Stimulated activated CD4-positive, alpha-beta T cell treated with anti-CD3 and anti-CD28 coated beads, Interleukin-1b, Interleukin-23, amount 100 ng/mL, for 4 hours (primary cell): ENCODE measurements at regions not wholly inside any gene's neighbourhood (a gene's known extent, or its start where the extent isn't known, plus 50 kb on each side); places are given as distances from the start of the nearest gene placed in this dataset.
A peak's percentile ranks its signal among the peaks of the same experiment; 100 is the strongest.
"Not testable (repeated sequence)": the region's sequence is repeated elsewhere in the genome, so short reads cannot be mapped to it uniquely, and the experiment has no call there.

Source experiments
- DNase-seq, 2 donors: peaks; one replicate each; pipeline ENCODE4 v3.0.0-alpha.2; 2020; ENCODE audit warnings: low read depth in 2 of 2

DNA sequence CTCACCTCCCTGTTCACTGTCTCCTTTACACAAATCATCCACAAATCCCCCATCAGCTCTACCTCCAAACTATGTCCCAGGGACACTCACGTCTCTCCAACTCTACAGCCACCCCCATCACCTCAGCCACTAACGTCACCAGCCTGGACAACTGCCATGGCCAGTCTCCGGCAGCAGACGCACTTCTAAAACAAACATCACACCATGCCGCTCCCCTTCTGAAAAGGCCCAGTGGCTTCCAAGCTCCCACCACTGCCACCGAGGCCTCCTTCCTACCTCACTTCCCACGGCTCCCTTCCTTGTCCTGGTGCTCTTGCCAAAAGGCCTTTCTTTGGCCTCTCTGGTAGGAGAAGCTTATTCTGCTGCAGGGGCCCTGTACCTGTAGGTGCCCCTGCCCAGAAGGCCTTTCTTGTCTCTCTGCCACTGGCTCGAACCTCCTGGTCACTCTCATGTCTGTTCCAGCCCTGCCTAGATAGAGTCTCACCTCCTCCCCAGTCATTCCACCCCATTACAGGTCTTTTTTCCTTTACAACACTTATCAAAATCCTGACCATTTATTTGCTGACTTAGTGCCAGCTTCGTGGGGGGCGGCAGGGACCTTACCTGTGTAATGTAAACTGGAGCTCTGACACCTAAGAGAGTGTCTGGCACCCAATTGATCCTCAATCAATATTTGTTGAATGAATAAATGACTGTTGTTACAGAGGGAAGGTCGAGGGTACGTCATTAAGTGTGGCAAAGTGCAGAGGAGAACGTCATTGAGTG, 304.2 kb downstream of the GOLGA6L6 start:
- DNase-seq: not testable (repeated sequence)

DNA sequence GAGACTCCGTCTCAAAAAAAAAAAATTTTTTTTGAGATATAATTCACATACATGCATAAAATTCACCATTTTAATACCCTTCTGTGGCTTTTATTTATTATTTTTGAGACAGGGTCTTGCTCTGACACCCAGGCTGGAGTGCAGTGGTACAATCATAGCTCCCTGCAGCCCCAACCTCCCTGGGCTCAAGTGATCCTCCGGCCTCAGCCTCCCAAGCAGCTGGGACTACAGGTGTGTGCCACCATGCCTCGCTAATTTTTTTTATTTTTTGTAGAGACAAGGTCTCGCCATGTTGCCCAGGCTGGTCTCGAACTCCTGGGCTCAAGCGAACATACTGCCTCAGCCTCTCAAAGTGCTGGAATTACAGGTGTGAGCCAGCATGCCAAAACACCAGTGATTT, 305.9 kb downstream of the GOLGA6L6 start:
- not testable (repeated sequence) for DNase-seq

DNA sequence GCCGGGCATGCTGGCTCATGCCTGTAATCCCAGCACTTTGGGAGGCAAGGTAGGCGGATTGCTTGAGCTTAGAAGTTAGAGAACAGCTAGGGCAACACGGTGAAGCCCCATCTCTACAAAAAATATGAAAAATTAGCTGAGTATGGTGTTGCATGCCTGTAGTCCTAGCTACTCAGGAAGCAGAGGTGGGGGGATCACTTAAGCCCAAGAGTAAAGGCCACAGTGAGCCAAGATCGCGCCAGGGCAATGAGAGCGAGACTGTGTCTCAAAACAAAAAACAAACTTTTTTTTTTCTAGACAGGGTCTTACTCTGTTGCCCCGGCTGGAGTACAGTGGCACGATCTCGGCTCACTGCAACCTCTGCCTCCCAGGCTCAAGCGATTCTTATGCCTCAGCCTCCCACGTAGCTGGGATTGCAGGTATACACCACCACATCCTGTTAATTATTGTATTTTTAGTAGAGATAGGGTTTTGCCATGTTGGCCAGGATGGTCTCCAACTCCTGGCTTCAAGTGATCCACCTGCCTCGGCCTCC, 307.5 kb downstream of the GOLGA6L6 start:
- DNase-seq: not testable (repeated sequence)

DNA sequence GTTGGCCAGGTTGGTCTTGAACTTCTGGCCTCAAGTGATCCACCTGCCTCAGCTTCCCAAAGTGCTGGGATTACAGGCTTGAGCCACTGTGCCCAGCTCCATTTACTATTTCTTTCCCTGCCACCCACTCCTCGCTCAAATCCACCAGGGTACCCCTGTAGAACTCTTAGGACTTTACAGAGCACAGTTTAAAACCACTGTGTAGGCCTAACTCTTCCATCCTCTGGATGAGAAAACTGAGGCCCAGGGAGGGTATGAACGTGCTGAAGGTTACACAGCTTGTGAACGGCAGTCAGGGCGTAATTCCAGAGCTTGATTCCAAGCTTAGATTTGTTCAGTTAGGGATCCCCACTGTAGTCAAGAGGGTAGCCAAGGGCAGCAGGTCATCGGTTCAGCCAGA, 309.1 kb downstream of the GOLGA6L6 start:
- not testable (repeated sequence) for DNase-seq

DNA sequence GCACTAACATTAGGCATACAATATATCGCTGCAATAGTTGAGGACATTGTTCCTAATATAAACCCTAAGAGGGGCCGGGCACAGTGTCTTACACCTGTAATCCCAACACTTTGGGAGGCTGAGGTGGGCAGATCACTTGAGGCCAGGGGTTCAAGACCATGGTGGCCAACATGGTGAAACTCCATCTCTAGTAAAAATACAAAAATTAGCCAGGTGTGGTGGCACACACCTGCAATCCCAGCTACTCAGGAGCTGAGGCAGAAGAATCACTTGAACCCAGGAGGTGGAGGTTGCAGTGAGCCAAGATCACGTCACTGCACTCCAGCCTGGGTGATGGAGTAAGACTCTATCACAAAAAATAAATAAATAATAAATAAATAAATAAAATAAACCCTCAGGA, 310.9 kb downstream of the GOLGA6L6 start:
- DNase-seq: not testable (repeated sequence)

DNA sequence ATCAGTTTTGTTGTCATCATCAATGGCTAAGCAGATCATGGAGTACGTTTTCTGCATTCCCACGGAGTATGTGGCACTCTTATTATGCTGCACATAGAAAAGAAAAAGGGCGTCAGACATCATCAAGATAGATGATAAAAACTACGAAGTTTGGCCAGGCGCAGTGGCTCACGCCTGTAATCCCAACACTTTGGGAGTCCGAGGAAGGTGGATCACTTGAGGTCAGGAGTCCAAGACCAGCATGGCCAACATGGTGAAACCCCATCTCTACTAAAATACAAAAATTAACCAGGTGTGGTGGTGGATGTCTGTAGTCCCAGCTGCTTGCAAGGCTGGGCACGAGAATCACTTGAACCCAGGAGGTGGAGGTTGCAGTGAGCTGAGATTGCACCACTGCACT, 312.8 kb downstream of the GOLGA6L6 start:
- not testable (repeated sequence) for DNase-seq

DNA sequence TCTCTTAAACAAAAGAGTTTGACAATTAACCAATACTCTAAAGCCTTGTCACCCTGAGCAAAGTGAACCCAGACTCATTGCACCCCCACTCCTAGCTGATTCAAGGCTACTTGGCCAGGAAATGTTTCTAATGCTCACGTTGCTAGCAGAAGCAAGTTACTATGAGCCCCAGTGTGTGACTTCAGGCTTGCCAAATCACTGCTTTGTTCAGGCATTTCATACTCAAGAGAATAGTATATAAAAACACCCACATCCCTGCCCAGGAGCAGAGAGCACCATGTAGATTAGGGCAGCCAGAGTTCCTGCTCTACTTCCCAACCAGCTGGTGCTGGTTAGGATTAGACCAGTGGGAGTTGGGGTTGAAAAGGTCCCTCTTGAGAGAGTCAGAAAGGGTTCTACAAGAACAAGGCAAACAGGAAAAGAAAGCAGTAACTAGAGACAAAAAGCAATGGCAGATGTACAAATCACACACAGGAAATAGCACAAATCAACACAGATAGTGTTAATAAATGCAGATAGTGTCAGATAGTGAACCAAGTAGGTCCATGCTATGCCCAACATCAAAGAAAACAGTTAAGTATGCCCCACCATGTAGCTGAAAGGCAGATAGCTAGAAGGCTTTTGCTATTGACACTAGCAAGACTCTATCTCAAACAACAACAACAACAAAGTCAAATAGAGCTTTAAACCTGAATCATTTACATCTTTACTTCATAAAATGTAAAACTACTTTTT, 314.3 kb downstream of the GOLGA6L6 start:
- DNase-seq: not testable (repeated sequence)

DNA sequence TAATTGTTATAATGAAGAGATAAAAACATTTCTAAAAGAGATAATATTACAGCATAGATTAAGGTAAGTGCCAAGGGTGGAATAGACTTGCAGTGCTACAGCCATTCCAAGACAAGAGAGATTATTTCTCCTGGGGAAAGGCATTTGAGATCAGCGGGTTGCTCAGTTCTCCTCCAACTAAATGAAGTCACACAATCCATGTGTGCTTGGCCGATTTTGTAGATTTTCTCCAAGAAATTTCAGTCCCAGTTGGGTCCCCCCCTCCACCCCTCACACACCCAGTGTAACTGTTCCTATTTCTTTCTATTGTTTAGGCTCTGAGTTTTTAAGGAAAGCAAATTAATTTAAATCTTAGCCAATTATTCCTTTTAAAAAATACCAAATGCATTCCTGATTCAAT, 315.1 kb downstream of the GOLGA6L6 start:
- DNase-seq: not testable (repeated sequence)

DNA sequence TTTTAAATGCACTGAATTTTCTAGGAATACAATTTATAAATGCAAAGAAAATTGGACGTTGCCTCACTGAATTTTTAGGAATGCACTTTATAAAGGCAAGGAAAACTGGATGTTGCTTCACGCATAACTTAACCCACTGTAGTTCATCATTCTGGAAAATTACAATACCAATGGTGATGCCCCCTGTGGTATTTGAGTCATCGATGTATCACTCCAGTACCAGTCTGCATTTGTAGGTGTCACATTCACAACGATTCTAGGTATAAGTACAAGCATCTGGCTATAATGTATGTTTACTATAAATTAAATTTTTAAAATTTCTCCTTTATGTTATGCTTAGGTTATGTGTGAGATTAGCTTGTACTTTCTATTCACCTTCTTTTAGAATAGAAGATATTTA, 320.5 kb downstream of the GOLGA6L6 start:
- not testable (repeated sequence) for DNase-seq

DNA sequence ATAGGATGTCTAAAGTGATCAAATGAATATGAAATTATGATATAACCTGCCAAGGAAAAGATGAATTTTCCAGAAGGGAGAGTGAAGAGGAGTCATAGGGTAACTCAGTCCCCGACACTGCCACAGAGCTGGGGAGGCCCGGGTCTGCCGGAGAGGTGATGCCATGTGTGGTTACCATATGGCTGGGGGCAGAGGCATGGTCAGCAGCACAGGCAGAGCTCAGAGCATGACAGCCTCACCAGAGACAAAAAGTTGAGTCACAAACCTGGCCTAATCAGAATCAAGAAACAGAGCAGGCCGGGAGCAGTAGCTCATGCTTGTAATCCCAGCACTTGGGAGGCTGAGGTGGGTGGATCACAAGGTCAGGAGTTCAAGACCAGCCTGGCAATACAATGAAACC, 322.4 kb downstream of the GOLGA6L6 start:
- not testable (repeated sequence) for DNase-seq

DNA sequence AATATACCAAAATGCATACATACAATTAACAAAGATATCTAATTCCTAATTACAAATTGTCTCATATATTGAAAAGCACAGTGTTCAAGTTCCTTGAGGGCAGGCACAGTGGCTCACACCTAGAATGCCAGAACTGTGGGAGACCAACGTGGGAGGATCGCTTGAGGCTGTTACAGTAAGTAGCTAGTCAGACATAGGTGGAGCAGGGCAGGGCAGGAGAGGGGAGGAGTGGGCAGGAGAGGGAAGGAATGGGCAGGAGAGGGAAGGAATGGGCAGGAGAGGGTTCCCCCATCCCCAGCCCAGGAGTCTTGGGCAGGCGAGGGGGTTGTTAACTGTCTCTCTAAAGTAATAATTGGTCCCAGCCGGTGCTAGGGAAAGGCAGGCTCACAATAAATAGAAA, 325.9 kb downstream of the GOLGA6L6 start:
- not testable (repeated sequence) for DNase-seq

DNA sequence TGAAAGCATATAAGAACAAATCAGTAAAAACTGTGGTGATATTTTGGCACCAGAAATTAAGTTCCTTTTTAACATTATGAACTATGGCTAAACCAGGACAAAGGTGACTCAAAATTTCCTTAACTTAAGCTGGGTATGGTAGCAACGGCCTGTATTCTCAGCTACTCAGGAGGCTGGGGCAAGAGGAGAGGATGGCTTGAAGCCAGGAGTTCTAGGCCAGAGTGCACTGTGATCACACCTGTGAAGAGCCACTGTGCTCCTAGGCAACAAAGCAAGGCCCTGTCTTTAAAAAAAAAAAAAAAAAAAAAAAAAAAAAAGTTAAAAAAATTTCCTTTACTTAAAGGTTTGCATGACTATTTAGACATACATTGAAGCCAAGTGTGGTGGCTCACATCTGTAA, 327.5 kb downstream of the GOLGA6L6 start:
- not testable (repeated sequence) for DNase-seq

DNA sequence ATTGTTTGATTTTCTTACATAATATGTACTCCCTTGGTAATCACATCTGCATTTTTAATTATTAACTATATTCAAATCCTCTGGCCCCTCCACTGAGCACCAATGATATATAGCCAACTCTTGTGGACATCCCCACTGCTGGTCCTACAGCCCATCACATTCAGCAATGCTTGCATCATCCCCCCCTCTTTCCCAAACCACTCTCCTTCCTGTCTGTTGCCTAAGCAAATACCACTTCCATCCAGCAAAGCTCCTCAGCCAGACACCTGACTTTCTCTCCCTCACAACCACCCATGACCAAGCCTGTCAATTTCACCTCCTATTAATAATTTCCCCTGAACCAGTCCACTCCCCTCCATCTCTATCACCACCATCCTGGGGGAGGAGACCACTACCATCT, 330.1 kb downstream of the GOLGA6L6 start:
- DNase-seq: not testable (repeated sequence)

DNA sequence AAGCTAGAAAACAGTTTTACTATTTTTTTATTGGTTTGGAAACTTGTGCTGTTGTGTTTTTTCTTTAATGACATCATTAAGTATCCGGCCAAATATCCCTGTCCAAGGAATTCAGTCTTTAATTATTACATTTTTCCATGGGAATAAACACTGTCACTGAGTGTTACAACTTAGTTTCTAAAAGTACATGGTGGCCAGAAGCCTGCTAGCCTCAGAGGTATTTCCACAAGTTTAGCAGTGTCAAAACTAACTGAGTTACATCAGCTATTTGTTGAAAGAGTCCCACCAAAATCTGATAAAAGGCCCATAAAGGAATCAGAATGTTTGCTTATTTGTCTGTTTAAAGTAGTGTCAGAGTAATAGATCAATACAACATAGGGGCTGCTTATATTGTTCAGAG, 331.6 kb downstream of the GOLGA6L6 start:
- not testable (repeated sequence) for DNase-seq

DNA sequence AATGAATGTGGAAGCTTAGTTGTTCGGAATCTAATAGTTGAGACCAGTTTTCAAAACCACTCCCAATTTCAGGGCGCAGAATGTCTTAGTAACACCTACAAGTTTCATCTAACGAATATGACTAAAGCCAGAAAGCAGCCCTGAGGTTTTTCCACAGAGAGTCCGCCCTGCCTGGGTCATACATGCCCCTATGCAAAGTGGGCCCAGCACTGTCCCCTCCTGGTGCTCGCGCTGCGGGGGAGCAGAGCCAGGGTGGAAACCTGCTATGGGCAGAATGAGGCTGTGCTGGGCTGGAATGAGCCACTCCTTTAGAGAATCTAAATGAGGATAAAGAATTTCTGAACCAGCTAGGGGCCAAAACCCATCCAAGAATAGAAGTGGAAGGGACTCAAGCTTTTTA, 334.0 kb downstream of the GOLGA6L6 start:
- DNase-seq: not testable (repeated sequence)

DNA sequence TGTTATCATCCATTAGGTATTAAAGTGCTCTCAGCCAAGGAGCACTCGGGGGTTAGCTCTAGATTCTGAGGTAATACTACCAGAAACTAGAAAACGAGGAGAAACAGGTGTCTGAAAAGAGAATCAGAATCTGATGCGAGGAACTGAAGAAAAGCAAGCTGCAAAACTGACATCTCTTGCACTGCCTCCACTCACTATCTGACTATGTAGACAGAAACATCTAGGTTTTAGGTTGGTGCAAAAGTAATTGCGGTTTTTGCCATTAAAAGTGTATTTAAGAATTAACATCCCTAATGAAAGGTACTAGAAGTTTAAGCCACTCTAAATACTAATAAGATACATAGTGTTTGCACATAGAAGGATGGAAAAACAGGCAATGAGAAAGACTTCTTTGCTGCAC, 334.4 kb downstream of the GOLGA6L6 start:
- DNase-seq: not testable (repeated sequence)

DNA sequence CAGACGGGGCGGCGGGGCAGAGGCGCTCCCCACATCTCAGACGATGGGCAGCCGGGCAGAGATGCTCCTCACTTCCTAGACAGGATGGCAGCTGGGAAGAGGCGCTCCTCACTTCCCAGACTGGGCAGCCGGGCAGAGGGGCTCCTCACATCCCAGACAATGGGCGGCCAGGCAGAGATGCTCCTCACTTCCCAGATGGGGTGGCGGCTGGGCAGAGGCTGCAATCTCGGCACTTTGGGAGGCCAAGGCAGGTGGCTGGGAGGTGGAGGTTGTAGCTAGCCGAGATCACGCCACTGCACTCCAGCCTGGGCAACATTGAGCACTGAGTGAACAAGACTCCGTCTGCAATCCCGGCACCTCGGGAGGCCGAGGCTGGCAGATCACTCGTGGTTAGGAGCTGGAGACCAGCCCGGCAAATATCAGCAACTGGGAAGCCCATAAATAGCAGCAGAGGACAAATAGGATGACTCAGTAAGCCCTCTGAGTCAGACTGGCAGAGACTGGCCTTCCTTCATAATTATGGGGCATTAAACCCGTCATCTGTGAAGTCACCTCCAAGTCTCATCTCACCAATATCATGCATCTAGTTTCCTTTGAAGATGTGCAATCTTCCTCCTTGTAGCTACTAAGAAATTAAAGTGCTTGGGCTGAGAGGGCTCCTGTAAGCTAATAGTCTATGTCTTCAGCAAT, 337.3 kb downstream of the GOLGA6L6 start:
- DNase-seq: not testable (repeated sequence)

DNA sequence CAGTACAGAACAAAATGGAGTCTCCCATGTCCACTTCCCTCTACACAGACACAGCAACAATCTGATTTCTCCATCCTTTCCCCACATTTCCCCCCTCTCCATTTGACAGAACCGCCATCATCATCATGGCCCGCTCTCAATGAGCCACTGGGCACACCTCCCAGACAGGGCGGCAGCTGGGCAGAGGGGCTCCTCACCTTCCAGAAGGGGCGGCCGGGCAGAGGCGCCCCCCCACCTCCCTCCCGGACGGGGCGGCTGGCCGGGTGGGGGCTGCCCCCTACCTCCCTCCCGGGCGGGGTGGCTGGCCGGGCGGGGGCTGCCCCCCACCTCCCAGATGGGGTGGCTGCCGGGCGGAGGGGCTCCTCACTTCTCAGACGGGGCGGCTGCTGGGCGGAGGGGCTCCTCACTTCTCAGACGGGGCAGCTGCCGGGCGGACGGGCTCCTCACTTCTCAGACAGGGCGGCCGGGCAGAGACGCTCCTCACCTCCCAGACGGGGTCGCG, 337.9 kb downstream of the GOLGA6L6 start:
- not testable (repeated sequence) for DNase-seq

DNA sequence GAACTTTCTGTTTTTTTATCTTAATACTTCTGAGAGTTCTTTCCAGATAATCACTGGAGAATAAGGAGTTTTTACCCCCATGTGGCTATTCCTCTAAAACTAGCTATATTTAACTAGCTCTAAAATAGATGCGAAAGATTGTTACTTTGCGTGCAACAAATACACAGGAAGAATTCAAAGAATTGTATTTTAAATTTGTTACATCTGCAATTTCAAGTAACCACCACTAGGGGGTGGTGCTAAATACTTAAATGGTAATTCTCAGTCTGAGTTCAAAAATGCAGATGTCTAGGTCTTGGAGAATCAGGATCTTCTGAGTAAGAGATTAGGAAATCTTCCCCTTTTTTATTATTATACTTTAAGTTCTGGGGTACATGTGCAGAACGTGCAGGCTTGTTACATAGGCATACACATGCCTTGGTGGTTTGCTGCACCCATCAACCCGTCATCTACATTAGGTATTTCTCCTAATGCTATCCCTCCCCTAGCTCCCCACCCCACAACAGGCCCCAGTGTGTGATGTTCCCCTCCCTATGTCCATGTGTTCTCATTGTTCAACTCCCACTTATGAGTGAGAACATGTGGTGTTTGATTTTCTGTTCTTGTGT, 346.9 kb downstream of the GOLGA6L6 start:
- DNase-seq: not testable (repeated sequence)

DNA sequence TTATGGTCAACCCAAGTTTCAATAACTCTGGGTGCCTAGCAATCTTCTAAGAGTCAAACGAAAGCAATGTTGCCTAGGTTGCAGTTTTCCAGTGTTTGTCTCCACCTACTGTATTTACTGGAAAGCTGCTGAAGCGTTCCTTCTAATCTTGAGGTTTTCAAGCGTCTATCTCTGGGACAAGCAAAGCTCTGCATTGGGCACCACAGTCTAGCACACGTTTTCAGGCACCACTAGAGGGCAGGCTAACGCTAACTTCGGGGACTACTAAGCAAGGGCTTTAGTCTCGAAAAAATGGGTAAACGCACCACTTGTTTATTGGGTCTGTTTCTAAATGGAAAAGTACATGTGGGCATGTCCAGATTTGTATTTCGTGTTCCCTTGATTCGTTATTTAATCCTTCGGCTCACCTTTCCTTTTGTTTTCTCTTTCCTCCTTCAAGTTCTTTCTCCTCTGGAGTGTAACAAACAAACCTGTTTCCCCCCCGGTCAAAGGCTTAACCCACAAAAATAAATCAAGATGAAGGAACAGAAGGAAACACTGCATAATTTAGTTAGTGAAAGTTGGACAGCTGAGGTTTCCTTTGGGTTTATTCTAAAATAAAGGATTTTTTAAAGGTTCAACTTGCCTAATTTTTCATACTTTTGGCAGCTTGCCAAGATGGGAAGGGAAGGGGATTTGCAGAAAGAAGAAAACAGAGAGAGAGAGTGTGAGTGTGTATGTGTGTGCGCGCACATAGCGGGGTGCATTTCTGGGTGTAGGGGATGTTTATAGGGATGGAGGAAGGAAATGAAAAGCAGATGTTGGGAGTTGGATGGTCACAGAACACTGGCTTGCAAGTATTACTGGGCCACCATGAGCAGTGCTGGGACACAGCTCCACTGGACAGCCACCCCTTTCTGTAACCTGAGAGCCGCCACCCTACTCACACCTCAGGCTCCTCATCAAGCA, 348.3 kb downstream of the GOLGA6L6 start:
- peak; percentile 5 to 37 for DNase-seq
